ENCODE measurements at regions not wholly inside any gene's neighbourhood (a gene's known extent, or its start where the extent isn't known, plus 50 kb on each side); places are given as distances from the start of the nearest gene placed in this dataset.

DNA sequence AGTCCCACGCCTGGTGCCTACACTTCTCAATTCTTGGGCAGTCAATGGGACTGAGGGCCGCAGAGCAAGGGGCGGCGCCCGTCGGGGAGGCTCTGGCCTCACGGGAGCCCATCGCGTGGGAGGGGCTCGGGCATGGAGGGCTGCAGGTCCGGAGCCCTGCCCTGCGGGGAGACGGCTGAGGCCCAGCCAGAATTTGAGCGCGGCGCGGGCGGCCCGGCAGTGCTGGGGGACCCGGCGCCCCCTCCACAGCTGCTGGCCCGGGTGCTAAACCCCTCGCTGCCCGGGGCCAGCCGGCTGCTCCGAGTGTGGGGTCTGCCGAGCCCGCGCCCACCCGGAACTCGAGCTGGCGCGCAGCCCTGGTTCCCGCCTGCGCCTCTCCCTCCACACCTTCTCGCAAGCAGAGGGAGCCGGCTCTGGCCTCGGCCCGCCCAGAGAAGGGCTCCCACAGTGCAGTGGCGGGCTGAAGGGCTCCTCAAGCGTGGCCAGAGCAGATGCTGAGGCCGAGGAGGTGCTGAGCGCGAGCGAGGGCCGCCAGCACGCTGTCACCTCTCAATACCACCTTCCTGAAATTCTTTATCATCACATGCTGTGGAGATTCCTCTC lies 58.5 kb downstream of the BAK1 start:
- intact Hi-C loops (cut with DNase I; ENCODE audit: low total_unique reads) = no loop called here
- H3K4me3 ChIP-seq = peak overlapping the region; percentile 24 to 38
- H3K36me3 ChIP-seq (ENCODE audit: low read depth, missing control alignments) = no peaks in the 10 kb centered on the region
- no peaks in the 10 kb centered on the region for H3K9me3 ChIP-seq
- H3K4me1 ChIP-seq = no peaks in the 10 kb centered on the region
- no peak for DNase-seq
- 66 to 100% methylated on average over 1 to 44 of the region's 47 CpGs for WGBS, 2 donors
- no peaks in the 10 kb centered on the region for H3K27me3 ChIP-seq
- TF ChIP-seq, protein P1, sequence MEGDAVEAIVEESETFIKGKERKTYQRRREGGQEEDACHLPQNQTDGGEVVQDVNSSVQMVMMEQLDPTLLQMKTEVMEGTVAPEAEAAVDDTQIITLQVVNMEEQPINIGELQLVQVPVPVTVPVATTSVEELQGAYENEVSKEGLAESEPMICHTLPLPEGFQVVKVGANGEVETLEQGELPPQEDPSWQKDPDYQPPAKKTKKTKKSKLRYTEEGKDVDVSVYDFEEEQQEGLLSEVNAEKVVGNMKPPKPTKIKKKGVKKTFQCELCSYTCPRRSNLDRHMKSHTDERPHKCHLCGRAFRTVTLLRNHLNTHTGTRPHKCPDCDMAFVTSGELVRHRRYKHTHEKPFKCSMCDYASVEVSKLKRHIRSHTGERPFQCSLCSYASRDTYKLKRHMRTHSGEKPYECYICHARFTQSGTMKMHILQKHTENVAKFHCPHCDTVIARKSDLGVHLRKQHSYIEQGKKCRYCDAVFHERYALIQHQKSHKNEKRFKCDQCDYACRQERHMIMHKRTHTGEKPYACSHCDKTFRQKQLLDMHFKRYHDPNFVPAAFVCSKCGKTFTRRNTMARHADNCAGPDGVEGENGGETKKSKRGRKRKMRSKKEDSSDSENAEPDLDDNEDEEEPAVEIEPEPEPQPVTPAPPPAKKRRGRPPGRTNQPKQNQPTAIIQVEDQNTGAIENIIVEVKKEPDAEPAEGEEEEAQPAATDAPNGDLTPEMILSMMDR (IDR thresholded peaks at IDR 0.05) = no peak
- TF ChIP-seq POLR2A (IDR thresholded peaks at IDR 0.05) = no peak
- H3K27ac ChIP-seq = no peak overlapping the region
